AG08395 (cell line): ENCODE measurements at regions not wholly inside any gene's neighbourhood (a gene's known extent, or its start where the extent isn't known, plus 50 kb on each side); places are given as distances from the start of the nearest gene placed in this dataset.

Experiments
- DNase-seq: peaks from one replicate; pipeline ENCODE4 v3.0.0; 2012; ENCODE audit warnings: mixed read lengths, low spot score

DNA sequence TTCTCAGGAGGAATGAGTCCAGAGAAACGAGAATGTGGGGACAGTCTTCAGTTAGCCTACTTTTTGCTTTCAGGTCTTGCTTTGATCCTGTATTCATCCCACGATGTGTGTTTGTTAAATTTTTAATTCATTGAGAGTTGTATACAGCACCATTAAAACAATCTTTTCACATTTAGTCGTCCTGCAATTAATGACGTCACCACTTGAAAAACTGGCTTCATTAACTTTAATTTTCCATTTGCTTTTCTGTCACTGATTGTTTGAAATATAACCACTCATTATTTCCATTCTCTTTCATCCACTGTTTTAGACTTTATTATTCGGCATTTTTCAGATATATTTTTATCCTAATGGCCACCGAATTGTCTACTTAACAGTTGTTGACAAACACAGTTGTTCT is 146.9 kb downstream of the TFEC start:
- DNase-seq, result no peak

DNA sequence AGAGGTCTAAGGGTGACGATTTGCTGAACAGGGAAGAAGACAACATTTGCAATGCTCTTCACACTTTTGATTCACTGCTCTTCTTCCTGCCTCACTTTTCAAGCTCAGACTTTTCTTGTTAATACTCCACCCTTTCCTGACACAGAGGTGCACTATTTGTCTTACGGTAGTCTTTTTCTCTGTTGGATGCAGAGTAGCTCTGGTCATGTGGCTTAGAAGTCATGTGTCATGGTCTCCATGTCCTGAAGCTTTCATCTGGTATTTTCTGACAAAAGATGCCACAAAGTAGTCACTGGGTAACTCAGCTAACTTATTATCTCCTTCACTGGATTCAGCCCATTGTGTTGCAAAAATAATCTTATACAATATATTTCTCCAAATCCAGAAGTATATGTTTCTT is 149.1 kb downstream of the TFEC start:
- no peak for DNase-seq

DNA sequence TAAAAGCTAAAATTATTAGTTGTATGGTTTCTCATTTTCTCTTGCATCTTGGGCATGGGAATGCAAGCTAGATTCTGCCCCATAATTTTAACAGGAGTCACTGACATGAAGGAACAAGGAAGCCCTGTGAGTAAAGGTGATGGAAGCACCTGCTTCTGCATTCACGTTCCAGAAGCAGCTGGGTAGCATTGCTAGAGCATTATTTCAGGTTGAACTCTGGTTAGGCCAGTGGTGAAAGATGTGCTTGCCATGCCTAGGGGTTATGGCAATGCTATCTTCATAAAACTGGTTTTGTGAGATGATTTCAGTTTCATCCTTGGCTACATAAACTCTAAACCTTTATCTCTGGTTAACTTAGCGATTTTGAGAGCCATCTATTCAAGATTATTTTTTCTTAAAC is 151.4 kb downstream of the TFEC start:
- no peak for DNase-seq

DNA sequence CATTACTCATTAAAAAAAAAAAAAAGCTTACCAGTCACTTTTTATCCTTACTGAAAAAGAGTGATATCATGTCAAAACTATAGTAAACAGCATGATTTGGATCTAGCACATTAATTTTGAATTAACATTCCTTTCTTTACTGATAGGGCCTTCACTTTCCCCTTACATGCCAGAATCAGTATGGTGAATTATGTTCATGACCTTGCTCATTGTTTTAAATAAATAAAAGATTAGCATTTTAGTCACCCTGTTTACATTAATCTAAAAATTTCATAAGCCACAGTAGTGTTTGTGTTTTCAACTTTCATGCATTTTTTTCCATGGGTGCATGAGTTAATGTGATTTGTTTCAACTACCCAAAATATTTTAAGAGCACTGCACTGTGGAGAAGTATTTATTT is 160.8 kb downstream of the TFEC start:
- no peak for DNase-seq

DNA sequence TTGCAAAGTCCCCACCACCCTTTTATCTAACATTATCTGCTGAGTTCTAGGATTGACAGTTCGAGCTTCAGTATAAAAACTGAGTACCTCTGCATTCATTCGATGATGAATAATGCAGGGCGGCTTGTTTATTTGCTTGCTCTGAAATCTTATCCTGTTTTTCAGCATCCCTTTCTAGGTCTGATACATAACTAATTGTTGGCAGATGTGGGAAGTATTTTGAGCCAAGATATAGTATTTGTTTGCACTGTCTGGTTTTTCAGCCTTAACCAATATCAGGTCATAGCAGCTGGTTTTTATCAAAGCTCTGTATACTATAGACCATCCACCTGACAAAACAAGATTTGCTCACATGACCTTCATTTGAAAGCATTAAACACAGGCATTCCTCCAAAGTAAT is 161.4 kb downstream of the TFEC start:
- DNase-seq, result no peak

- no peak for DNase-seq
Observed at GRCh38 chr7:115868369-115868768, 162.2 kb downstream of the TFEC start.

- no peak for DNase-seq
Observed at GRCh38 chr7:115864082-115864481, 166.5 kb downstream of the TFEC start.

DNA sequence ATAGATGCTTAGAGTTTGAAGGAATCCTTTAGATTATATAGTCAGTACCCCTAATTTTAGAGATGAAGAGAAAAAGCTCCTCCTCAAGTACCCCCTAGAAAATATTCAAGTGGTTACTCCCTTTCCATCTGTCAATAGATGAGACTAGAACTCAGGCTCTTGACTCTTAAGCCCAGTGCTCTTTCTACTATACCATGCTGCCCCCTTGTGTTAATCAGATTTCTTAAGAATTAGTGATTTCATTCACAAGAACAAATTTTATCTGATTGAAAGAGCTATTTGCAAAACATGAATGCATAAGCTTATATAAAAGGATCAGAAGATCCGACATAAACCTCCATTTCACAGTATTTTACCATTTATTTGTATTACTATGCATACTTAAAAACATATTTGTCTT is 179.3 kb downstream of the TFEC start:
- peak; percentile 33 for DNase-seq

DNA sequence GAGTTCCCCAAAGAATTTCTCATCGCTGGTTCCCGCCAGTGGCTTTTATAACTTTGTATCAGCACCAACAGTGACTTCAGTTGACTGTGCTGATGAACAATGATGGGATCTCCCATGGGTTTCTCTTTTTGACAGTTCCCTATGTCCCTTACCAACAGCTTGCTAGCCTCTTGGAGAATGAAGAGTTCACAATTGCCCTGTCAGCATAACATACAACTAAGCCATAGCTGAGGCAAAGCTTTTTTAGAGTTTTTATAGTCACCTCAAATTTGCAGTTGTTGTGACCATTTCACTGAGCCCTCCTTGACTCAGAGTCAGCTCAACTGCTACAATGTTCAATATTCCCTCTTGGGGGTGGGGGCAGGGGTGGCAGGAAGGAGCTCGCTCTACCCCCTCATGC is 179.8 kb downstream of the TFEC start:
- no peak for DNase-seq

GRCh38 chr7:115844857-115845256 is 185.7 kb downstream of the TFEC start:
- DNase-seq, result no peak

DNA sequence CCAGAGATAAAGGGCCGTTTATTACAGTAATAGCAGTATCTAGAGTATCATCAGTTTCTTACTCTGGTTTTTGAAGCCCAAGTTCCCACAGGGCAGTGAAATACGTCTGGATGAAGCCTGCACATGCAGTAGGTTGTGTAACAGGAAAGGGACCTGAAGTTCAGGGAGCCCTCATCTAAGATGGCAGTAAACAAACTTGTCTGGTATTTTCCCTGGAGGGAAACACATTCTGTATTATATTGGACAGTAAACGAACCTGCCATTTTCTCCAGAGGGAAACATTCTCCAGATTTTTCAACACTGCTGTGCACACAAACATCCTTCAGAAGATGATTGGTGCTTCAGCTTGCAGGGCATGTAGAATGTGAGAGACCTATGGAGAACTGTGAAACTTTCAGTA is 189.9 kb downstream of the TFEC start:
- no peak for DNase-seq

DNA sequence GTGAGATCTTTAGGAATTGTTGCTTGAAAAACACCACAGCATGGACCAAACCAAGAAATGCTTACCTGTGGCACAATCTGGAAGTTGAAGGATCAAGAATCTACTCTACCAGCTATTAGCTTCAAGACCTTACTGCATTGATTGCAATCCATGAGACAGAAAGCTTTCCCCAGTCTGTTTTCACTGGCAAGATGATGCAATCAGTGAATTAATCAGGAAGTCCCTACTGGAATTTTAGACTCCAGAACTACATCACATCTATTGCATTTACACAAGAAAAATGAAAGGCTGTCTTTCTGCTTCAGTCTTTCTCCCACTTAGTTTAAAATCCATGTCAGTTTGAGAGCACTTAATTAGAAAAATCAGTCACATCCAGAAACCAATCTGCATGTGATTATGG is 191.7 kb downstream of the TFEC start:
- DNase-seq, result no peak

GRCh38 chr7:115831371-115831770 is 199.2 kb downstream of the TFEC start:
- DNase-seq, result no peak

- DNase-seq, result no peak
Observed at GRCh38 chr7:115827305-115828045, 203.1 kb downstream of the TFEC start.

- DNase-seq, result no peak
Observed at GRCh38 chr7:115825456-115826115, 205.0 kb downstream of the TFEC start.

DNA sequence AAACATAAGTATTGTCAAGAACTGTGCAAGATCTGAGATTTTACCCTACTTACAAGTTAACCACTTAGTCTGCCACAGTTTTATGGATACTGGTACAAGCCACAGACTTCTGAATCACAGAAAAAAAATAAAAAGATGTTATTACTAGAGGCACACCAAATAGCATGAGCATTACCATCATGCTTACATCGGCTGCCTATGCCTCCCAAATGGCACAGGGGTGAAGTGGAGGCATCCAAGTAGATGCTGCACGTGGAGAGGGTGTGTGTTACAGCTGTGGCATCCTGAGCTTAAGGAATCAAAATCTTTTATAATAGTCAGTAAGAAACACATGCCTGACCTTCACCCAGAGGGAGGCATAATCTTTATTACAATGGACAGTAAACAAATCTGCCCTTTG is 207.8 kb downstream of the TFEC start:
- no peak for DNase-seq

GRCh38 chr7:115822380-115822779 is 208.2 kb downstream of the TFEC start:
- no peak for DNase-seq

- no peak for DNase-seq
Observed at GRCh38 chr7:115816318-115816974, 214.1 kb downstream of the TFEC start.

- DNase-seq, result no peak
Observed at GRCh38 chr7:115812794-115813193, 217.8 kb downstream of the TFEC start.

DNA sequence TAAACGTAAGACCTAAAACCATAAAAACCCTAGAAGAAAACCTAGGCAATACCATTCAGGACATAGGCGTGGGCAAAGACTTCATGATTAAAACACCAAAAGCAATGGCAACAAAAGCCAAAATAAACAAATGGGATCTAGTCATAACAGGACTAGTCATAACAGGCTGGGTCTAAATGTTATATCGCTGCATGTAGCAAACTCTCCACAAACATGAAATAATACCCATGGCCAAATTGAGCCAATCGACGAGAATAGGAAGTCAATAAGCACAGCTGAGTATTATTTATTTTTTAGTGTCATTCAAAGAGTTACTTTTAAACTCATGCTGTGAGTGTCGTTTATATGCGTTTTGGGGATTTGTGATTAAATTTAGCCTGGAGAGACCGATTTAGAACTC is 225.1 kb downstream of the TFEC start:
- no peak for DNase-seq

- DNase-seq, result no peak
Observed at GRCh38 chr7:115802415-115802814, 228.1 kb downstream of the TFEC start.

DNA sequence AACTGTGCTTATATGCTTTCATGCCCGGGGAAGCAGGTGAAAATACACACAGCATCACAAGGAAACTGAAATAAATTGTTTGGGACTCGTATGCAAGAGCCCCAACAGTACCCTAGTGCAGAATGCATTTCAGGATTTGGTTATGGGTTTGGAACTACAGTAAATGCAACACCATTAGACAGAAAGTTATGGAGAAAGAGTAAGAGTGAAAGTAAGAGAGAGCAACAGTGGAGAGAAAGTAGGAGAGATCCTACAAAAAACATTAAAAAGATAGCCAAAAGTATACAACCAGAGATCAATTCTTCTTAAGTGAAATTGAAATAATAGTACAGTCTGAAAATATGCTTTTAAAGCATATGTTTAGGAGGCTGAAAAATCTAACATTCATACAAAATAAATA is 231.1 kb downstream of the TFEC start:
- no peak for DNase-seq

DNA sequence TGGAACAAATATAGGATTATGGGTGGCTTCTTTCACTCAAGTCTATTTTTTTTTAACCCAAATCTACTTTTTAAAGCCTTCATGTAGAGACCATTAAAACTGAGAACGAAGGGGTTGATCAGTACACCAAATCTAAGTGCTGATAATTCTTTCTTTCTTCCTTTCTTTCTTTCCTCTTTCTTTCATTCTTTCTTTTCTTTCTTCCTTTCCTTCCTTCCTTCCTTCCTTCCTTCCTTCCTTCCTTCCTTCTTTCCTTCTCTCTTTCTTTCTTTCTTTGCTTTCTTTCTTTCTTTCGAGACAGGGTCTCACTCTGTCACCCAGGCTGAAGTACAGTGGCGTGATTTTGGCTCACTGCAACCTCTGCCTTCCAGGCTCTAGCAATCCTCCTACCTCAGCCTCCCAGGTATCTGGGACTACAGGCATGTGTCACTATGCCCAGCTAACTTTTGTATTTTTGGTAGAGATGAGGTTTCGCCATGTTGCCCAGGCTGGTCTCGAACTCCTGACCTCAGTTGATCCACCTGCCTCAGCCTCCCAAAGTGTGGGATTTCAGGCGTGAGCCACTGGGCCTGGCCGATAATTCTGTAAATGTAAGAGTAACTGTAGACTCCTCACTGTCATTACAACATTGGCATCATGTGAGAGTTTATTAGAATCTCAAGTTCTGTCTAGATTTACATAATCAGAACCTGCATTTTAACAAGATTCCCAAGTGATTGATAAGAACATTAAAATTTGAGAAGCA is 236.4 kb downstream of the TFEC start:
- no peak for DNase-seq
